ENCODE measurements at regions not wholly inside any gene's neighbourhood (a gene's known extent, or its start where the extent isn't known, plus 50 kb on each side); places are given as distances from the start of the nearest gene placed in this dataset.

DNA sequence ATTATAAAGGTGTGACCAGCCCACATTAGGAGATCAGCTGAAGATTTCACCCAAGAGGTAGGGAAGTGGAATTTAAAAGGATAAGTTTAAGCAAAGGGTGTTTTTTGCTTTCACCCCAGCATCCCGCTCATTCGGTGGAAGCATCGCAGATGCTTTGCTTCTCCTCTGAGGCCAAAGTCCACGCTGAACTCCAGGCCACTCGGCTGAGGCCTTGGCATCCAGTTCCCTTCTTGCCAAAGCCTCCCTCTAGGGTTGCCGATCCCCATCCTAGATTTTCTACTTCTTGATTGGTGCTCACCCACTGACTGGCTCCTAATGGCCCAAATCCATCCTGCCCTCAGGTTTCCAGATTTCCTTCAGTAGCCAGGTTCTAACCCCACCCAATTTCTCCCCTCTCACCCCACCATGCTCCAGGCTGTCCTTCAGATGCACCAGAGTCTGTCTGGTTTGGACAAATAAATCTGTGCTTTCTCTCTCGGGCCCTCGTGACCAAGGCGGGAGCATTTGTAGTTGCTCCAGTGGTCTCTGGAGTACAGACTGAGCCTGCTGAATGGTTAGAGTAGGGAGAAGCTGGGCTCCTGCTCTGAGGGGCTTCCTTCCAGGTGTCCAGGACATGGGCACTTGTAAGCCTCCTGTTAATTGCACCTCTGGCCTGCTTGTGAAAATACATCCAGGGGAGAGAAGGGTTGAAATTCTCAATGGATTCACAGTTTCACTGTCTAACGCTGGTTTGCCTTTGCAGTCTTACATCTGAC lies 193.2 kb downstream of the C1orf94 start:
- TF ChIP-seq, protein P1, sequence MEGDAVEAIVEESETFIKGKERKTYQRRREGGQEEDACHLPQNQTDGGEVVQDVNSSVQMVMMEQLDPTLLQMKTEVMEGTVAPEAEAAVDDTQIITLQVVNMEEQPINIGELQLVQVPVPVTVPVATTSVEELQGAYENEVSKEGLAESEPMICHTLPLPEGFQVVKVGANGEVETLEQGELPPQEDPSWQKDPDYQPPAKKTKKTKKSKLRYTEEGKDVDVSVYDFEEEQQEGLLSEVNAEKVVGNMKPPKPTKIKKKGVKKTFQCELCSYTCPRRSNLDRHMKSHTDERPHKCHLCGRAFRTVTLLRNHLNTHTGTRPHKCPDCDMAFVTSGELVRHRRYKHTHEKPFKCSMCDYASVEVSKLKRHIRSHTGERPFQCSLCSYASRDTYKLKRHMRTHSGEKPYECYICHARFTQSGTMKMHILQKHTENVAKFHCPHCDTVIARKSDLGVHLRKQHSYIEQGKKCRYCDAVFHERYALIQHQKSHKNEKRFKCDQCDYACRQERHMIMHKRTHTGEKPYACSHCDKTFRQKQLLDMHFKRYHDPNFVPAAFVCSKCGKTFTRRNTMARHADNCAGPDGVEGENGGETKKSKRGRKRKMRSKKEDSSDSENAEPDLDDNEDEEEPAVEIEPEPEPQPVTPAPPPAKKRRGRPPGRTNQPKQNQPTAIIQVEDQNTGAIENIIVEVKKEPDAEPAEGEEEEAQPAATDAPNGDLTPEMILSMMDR (conservative IDR thresholded peaks at IDR 0.05), result no peak
- TF ChIP-seq ZFX (IDR thresholded peaks at IDR 0.05), result no peak
